Testis (tissue), 2 donors: ENCODE measurements at regions not wholly inside any gene's neighbourhood (a gene's known extent, or its start where the extent isn't known, plus 50 kb on each side); places are given as distances from the start of the nearest gene placed in this dataset.
A peak's percentile ranks its signal among the peaks of the same experiment; 100 is the strongest.

ENCODE experiments used
- DNase-seq: peaks from one replicate; pipeline ENCODE4 v3.0.0-alpha.2; 2019
- H3K27ac ChIP-seq, 2 donors: fragments of 200-600 bp; sonication (generic); one replicate each; pipeline ENCODE4 v1.5.1; 2019
- H3K27me3 ChIP-seq: fragments of 200-600 bp; sonication (generic); one replicate; pipeline ENCODE4 v1.5.1; 2019
- H3K36me3 ChIP-seq: fragments of 200-600 bp; sonication (generic); one replicate; pipeline ENCODE4 v1.5.1; 2017; ENCODE audit warnings: low read depth; ENCODE audit errors: missing control alignments
- H3K4me1 ChIP-seq: fragments of 200-600 bp; sonication (generic); one replicate; pipeline ENCODE4 v1.5.1; 2019
- H3K4me3 ChIP-seq, 2 donors: fragments of 200-600 bp; sonication (generic); one replicate each; pipeline ENCODE4 v1.5.1; 2017 to 2019
- H3K9me3 ChIP-seq: fragments of 200-600 bp; sonication (generic); one replicate; pipeline ENCODE4 v1.5.1; 2017
- POLR2A ChIP-seq: fragments of 450-650 bp; IDR thresholded peaks from one replicate; pipeline ENCODE4 v1.6.1; 2017; ENCODE audit warnings: antibody characterized with exemption, mild to moderate bottlenecking, moderate library complexity
- WGBS, 2 donors: methylation state at CpG; one replicate each; pipeline ENCODE4 v1.1.5; 2018; 5-methylcytosine and 5-hydroxymethylcytosine counted together
- intact Hi-C: fragments of 100-400 bp; cut with DNase I; formaldehyde crosslinking; loops from one replicate; pipeline ENCODE4 v1.15.1; 2023; ENCODE audit warnings: low total_unique reads
- TF ChIP-seq, protein P1 (sequence below), 3 experiments: fragments of 450-650 bp in 2 of 3; fragments of 200-600 bp in 1 of 3; sonication (generic) in 1 of 3; IDR thresholded peaks; one replicate each; pipeline ENCODE4 v1.5.1; 2016 to 2019; ENCODE audit warnings: antibody characterized with exemption in 3 of 3, mild to moderate bottlenecking in 2 of 3, moderate library complexity in 1 of 3

DNA sequence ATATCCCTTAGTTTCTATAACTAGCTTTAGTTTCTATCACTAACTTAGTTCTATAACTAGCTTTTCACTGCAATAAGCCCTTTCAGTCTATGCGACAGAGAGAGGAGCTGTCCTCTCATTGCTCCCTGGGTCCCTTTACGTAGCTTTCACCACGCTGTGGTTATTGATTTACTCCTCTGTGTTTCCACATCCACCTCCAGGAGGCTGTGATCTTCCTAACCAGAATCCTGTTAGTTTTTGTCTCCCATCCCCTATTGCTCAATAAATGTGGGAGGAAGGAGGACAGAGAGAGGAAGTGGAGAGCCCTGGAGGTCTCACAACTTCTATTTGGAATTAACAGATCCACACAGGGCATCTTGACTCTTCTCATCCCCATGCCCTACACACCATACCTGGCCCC lies 1036.1 kb downstream of the MCTP2 start:
- Histone ChIP-seq H3K9me3 (no peaks in the 10 kb centered on the region), H3K4me3 (no peak overlapping the region), H3K27ac (peak overlapping the region; percentile 37 to 43), H3K4me1 (peaks cover 3% of the 10 kb centered on the region), H3K36me3 (no peaks in the 10 kb centered on the region), H3K27me3 (no peaks in the 10 kb centered on the region)
- intact Hi-C loops: loop anchor here (10.0 kb wide), 2 partner anchors 197 to 1077 kb away; no protein-coding TSS in a partner anchor
- TF ChIP-seq, protein P1, sequence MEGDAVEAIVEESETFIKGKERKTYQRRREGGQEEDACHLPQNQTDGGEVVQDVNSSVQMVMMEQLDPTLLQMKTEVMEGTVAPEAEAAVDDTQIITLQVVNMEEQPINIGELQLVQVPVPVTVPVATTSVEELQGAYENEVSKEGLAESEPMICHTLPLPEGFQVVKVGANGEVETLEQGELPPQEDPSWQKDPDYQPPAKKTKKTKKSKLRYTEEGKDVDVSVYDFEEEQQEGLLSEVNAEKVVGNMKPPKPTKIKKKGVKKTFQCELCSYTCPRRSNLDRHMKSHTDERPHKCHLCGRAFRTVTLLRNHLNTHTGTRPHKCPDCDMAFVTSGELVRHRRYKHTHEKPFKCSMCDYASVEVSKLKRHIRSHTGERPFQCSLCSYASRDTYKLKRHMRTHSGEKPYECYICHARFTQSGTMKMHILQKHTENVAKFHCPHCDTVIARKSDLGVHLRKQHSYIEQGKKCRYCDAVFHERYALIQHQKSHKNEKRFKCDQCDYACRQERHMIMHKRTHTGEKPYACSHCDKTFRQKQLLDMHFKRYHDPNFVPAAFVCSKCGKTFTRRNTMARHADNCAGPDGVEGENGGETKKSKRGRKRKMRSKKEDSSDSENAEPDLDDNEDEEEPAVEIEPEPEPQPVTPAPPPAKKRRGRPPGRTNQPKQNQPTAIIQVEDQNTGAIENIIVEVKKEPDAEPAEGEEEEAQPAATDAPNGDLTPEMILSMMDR (IDR thresholded peaks at IDR 0.05): no peak
- TF ChIP-seq POLR2A: no peak
- 76 to 92% methylated on average over 3 of the region's 3 CpGs for WGBS, 2 donors
- no peak for DNase-seq

DNA sequence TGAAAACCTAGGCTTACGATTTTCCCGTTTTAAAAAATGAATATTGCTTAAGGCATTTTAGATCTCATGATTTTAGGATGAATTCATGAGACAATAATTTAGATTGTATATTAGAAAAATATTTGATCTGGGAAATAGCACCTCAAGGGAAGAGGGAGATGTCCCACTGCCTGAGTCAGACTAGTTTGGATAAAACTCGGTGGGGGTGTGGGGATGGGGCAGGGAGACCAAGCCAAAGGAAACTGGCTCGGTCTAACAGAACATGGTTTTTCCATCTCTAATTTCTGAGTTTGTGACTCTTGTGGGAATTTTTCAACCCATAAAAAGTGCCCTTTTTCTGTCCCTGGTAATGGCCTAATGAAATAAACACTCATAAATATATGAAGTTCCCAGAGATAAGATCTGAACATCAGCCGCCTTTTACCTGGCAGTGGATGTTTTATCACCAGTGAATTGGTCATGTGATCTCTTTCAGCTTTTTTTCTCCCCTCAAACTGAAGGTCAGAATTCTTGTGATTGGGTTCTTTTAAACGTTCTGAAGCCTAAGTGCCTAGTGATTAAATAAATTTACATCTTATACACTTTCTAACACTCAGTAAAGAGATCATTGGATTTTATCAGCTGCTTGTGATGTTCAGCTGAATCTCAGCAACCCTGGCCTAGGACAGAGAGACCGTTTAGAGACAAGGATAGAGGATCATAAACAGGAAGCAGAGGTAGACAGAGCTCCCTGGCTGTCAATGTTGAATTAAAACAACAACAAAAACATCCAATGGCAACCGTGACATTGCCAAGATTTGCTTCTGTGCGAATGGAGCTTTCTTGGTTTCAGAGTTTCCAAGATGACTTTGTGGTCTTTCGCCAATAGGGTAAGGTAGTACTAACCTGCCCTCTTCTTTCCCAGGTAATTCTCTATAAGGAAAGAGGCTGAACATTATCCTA lies 1038.2 kb downstream of the MCTP2 start:
- no peak overlapping the region for H3K4me3 ChIP-seq
- no peaks in the 10 kb centered on the region for H3K4me1 ChIP-seq
- peak overlapping the region in 1 of 2 donors; percentile 38 for H3K27ac ChIP-seq
- DNase-seq: no peak
- WGBS, 2 donors: 65 to 75% methylated on average over 10 of the region's 10 CpGs
- no peak for TF ChIP-seq POLR2A
- TF ChIP-seq, protein P1 (IDR thresholded peaks at IDR 0.05): no peak
- no peaks in the 10 kb centered on the region for H3K9me3 ChIP-seq
- no peaks in the 10 kb centered on the region for H3K27me3 ChIP-seq
- no peaks in the 10 kb centered on the region for H3K36me3 ChIP-seq
- intact Hi-C loops: loop anchor here (10.0 kb wide), 3 partner anchors 55 to 1075 kb away; no protein-coding TSS in a partner anchor

DNA sequence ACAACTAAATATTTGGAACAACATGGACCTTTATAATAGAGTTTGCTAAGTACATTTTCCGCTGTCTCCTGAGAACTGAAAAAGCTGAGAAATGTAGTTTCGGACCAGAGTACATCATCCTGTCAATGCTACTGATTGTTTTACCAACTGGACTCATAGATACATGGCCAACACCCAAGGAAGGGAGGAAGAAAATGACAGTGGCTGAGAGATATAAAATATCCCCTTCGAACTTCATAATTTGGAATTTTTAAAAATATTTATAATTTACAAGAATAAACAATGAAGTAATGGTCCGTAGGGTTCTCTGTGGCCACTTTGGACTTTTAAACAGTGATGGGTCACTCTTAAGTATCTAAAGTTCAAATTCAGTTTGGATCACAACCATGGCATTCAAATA lies 1042.7 kb downstream of the MCTP2 start:
- H3K9me3 ChIP-seq: no peaks in the 10 kb centered on the region
- intact Hi-C loops: loop anchor here (10.0 kb wide), 1 partner anchor 51 kb away; no protein-coding TSS in a partner anchor
- no peak for TF ChIP-seq POLR2A
- TF ChIP-seq, protein P1 (IDR thresholded peaks at IDR 0.05): no peak
- H3K36me3 ChIP-seq: no peaks in the 10 kb centered on the region
- peak overlapping the region in 1 of 2 donors; percentile 42 for H3K27ac ChIP-seq
- peaks cover 7% of the 10 kb centered on the region for H3K4me1 ChIP-seq
- no peaks in the 10 kb centered on the region for H3K27me3 ChIP-seq
- 49 to 56% methylated on average over 4 of the region's 4 CpGs for whole genome bisulfite sequencing, 2 donors
- no peak overlapping the region for H3K4me3 ChIP-seq
- no peak for DNase-seq

DNA sequence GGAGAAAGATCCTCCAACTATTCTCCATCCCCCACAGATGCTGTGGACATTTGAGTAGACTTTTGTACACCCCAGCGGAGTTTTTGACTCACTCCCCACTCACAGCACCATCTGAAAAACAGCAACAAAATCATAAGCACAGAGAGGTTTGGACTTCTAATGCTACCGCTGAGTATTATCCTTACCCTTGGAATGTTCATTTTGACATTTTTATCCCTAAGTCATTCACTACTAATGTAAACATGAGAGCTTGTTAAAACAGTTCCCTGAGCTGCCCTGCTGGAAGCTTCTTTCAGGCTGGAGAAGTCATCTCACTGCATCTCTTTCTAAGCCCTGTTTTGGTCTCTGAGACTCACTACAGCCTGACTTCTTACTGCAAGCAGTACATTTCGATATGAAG lies 1045.9 kb downstream of the MCTP2 start:
- TF ChIP-seq, protein P1 (IDR thresholded peaks at IDR 0.05): no peak
- no peak for TF ChIP-seq POLR2A
- 78 to 85% methylated on average over 3 of the region's 3 CpGs for WGBS, 2 donors
- no peaks in the 10 kb centered on the region for H3K9me3 ChIP-seq
- H3K4me3 ChIP-seq: no peak overlapping the region
- H3K36me3 ChIP-seq: no peaks in the 10 kb centered on the region
- H3K27ac ChIP-seq: no peak overlapping the region
- DNase-seq: no peak
- no peaks in the 10 kb centered on the region for H3K27me3 ChIP-seq
- H3K4me1 ChIP-seq: peaks cover 16% of the 10 kb centered on the region
- intact Hi-C loops: loop anchor here (10.0 kb wide), 1 partner anchor 48 kb away; no protein-coding TSS in a partner anchor
